HG03280 (cell line): ENCODE measurements at regions not wholly inside any gene's neighbourhood (a gene's known extent, or its start where the extent isn't known, plus 50 kb on each side); places are given as distances from the start of the nearest gene placed in this dataset.
A peak's percentile ranks its signal among the peaks of the same experiment; 100 is the strongest.
"Not testable (repeated sequence)": the region's sequence is repeated elsewhere in the genome, so short reads cannot be mapped to it uniquely, and the experiment has no call there.

Experiments used
- ATAC-seq: cut with Tn5 transposase; IDR thresholded peaks from one replicate; pipeline ENCODE4 v1.9.1; 2021; ENCODE audit warnings: mild to moderate bottlenecking, moderate library complexity; ENCODE audit not compliant: unreplicated experiment

GRCh38 chr5:113652161-113652560 is 138.7 kb downstream of the YTHDC2 start:
- ATAC-seq: no peak

DNA sequence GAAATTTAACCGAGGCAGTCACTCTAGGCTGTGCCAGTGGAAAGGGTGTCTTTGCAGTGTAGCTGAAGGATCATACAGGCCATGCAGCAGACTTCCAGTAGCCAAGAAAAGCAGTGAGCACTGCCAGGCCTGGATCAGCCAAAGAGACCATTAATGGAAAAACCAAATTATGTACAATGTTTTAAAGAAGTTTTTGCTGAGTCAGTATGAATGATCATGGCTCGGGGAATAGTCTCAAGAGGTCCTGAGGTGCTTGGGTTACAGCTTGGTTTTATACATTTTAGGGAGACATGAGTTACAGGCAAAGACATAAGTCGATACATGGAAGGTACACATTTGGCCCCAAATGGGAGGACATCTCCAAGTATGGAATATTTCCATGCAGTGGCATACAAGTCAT is 141.3 kb downstream of the YTHDC2 start:
- no peak for ATAC-seq

- ATAC-seq: no peak
Measured at GRCh38 chr5:113660206-113660605, 146.7 kb downstream of the YTHDC2 start.

- no peak for ATAC-seq
Measured at GRCh38 chr5:113660706-113661250, 147.3 kb downstream of the YTHDC2 start.

DNA sequence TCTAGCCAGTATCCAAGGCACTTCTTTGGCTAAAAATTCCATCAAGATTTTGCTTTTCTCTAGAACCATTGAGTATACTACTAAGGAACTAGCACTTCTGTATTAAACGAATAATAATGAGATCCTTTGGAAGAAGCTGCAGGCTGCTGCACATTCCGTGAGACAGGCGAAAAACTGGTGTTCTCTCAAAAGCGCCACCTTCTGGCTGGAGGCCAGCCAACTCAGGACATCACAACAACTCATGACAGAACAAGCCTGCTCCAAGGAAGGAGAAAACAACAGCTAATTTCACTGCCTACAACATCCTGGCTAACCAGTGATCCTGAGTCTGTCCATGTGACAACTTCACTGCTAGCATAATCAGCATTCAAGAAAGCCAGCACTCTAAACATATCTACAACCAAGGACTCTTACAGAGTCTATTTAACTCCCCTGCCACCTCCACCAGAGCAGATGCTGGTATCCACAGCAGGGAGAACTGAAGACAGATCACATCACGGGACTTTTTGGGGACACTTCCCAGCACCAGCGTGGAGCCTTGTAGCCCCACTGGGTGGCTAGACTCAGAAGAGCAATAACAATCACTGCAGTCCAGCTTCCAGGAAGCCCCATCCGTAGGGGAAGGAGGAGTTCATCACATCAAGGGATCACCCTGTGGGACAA is 150.5 kb downstream of the YTHDC2 start:
- ATAC-seq: peak; percentile 81

DNA sequence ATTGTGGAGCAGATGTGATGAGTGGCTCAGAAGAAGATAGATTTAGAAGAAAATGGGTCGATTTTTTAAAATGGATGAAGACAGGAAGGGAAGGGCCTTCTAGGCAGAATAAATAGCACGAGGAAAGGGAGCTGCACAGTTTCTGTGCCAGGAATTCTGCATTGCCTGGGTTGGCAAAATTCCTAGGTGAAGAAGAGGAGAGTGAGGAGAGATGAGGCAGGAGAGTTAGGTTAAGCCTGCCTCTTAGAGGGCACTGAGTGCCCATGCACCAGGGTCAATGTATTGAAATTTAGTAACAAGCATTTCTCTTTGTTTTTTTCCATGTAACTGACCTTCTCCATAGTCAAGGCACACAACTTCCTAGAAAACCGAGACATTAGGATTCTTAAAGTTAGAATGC is 159.5 kb downstream of the YTHDC2 start:
- no peak for ATAC-seq

GRCh38 chr5:113675166-113675565 is 161.7 kb downstream of the YTHDC2 start:
- ATAC-seq: no peak

- no peak for ATAC-seq
Measured at GRCh38 chr5:113678202-113678601, 164.7 kb downstream of the YTHDC2 start.

DNA sequence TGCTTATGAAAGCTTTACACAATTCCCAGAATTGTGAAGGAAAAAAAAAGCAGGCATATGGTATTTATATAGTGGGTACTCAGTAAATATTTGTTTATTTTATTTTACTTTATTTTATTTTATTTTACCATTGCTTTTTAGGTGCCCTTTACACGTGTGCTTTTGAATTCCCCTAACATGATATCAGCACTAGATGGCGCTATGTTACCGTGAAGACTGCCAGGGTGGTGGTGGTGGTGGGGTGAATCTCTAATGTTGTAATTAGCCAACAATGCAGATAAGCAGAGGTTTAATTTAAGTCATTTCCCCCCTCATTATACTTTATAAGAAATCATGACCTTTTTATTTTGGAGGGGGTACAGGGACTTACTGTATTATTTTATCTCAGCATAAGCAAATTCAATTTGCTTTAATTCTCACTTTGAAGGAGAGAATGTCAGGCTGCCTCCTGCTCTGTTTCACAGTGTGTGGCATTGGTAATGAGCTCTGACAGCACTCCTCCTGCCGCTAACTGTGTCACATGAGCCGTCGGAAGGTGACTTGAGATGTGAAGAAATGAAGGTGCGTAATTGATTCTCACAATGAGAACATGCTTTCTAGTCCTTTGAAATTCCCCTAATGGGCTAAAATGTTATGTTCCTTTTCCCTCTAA is 165.6 kb downstream of the YTHDC2 start:
- ATAC-seq: peak; percentile 58

GRCh38 chr5:113680534-113680933 is 167.0 kb downstream of the YTHDC2 start:
- no peak for ATAC-seq

- ATAC-seq: no peak
Measured at GRCh38 chr5:113682497-113683136, 169.1 kb downstream of the YTHDC2 start.

- ATAC-seq: no peak
Measured at GRCh38 chr5:113683211-113683610, 169.7 kb downstream of the YTHDC2 start.

- no peak for ATAC-seq
Measured at GRCh38 chr5:113686599-113686998, 173.1 kb downstream of the YTHDC2 start.

DNA sequence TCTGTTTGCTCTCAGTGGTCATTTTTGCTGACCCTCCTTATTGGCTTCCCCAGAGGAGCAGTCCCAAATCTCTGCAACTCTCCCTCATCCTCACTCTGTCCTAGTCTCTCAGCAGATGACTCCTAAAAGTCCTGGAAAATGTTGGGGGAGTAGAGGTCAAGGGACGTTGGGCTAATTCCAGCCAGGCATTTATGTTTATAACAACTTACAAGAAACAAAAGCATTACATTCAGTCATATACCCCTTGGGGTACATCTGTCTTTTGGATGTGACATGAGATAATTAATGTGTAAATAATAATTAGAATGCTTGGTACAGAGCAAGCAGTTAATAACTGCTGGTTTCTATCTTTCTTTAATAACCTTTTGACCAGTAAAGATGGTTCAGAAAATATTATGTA is 176.2 kb downstream of the YTHDC2 start:
- no peak for ATAC-seq

GRCh38 chr5:113692466-113692865 is 179.0 kb downstream of the YTHDC2 start:
- ATAC-seq: no peak

- ATAC-seq: no peak
Measured at GRCh38 chr5:113692891-113693457, 179.5 kb downstream of the YTHDC2 start.

DNA sequence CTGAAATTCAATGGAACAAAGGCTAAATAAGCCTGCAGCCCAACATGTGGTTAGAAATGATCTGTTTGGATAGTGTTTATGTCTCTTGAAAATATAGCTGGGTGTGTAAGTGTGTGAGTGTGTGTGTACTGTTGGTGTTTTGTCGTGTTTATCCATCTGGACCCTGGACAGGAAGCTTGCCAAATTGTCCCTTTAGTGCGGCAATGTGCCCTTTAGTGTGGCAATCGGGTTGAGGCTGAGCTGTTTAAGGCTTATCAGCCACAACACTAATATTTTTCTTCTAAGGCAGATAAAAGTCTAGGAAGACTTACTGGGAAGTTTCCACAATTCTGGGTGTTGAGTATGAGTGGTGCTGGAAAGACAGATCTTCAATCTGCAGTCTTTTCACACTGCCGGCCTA is 180.2 kb downstream of the YTHDC2 start:
- ATAC-seq: no peak

- ATAC-seq: no peak
Measured at GRCh38 chr5:113694576-113694975, 181.1 kb downstream of the YTHDC2 start.

DNA sequence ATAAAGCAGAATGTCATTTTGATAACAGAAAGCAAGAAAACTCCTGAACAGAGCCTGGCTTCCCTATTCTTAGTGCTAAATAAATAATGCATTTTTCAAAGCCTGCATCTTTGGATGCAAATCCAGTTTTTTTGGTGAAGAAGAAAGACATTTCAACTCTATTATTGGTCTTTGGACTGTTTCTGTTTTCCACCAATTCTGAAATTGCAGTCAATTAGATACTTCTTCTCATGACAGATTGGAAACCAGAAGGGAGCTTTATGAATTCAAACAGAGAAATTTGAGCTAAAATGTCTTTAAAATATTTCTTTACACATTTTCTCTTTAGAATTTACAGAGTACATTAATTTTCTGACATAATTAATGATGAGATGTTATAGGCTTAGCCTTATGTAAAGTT is 189.8 kb downstream of the YTHDC2 start:
- no peak for ATAC-seq

- no peak for ATAC-seq
Measured at GRCh38 chr5:113705657-113706056, 192.2 kb downstream of the YTHDC2 start.

DNA sequence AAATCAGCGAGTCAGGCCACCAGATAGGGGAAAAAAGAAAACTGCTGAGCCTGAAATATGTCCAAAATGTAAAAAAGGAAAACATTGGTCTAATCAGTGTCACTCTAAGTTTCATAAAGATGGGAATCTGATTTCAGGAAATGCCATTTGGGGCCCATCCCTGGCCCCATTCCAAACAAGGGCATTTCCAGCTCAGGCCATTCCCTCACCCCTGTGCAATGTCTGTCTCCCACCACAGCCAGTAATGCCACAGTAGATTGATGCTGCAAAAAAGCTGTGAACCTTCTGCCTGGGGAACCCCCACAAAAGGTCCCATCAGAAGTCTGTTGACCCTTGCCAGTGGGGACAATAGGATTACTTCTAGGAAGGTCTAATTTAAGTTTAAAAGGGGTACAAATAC is 199.6 kb downstream of the YTHDC2 start:
- no peak for ATAC-seq

DNA sequence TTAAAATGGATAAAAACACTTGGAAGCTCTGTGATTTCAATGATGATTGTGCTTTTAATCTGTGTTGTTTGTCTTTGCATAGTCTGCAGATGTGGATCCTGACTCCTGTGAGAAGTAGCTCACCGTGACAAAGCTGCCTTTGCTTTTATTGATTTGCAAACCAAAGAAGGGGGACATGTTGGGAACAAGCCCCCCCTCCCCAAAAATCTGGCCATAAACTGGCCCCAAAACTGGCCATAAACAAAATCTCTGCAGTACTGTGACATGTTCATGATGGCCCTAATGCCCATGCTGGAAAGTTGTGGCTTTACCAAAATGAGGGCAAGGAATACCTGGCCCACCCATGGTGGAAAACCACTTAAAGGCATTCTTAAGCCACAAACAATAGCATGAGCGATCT is 202.4 kb downstream of the YTHDC2 start:
- not testable (repeated sequence) for ATAC-seq
